ENCODE measurements at regions not wholly inside any gene's neighbourhood (a gene's known extent, or its start where the extent isn't known, plus 50 kb on each side); places are given as distances from the start of the nearest gene placed in this dataset.
"Not testable (repeated sequence)": the region's sequence is repeated elsewhere in the genome, so short reads cannot be mapped to it uniquely, and the experiment has no call there.

- no peaks in the 10 kb centered on the region for H3K36me3 Mint-ChIP-seq (ENCODE audit: low read depth)
- peaks cover 3% of the 10 kb centered on the region for H3K9me3 Mint-ChIP-seq
- peak; percentile 66 for ATAC-seq (replicated peaks)
- H3K27ac Mint-ChIP-seq, result peak overlapping the region; percentile 38
- H3K27me3 Mint-ChIP-seq, result no peaks in the 10 kb centered on the region
- H3K4me3 Mint-ChIP-seq, result no peak overlapping the region
- H3K4me1 Mint-ChIP-seq, result peaks cover 6% of the 10 kb centered on the region
Observed at GRCh38 chr5:143594902-143595818, 191.7 kb upstream of the NR3C1 start.

GRCh38 chr5:143593723-143594122 lies 190.2 kb upstream of the NR3C1 start:
- no peak overlapping the region for H3K27ac Mint-ChIP-seq
- H3K4me3 Mint-ChIP-seq, result no peak overlapping the region
- no peaks in the 10 kb centered on the region for H3K27me3 Mint-ChIP-seq
- H3K36me3 Mint-ChIP-seq (ENCODE audit: low read depth), result no peaks in the 10 kb centered on the region
- H3K4me1 Mint-ChIP-seq, result peaks cover 11% of the 10 kb centered on the region
- ATAC-seq (replicated peaks), result no peak
- H3K9me3 Mint-ChIP-seq, result peaks cover 3% of the 10 kb centered on the region

- no peak overlapping the region for H3K4me3 Mint-ChIP-seq
- H3K36me3 Mint-ChIP-seq (ENCODE audit: low read depth), result no peaks in the 10 kb centered on the region
- H3K27me3 Mint-ChIP-seq, result no peaks in the 10 kb centered on the region
- no peak overlapping the region for H3K27ac Mint-ChIP-seq
- ATAC-seq (replicated peaks), result peak; percentile 49
- H3K9me3 Mint-ChIP-seq, result peaks cover 2% of the 10 kb centered on the region
- H3K4me1 Mint-ChIP-seq, result peaks cover 13% of the 10 kb centered on the region
Observed at GRCh38 chr5:143592648-143593047, 189.2 kb upstream of the NR3C1 start.

- Mint-ChIP-seq H3K4me1 (peaks cover 24% of the 10 kb centered on the region), H3K27ac (peak overlapping the region; percentile 17)
Observed at GRCh38 chr5:143588933-143589662, 185.6 kb upstream of the NR3C1 start.

GRCh38 chr5:143588121-143588520 lies 184.6 kb upstream of the NR3C1 start:
- H3K4me3 Mint-ChIP-seq; H3K9me3 Mint-ChIP-seq; H3K36me3 Mint-ChIP-seq (ENCODE audit: low read depth); H3K27me3 Mint-ChIP-seq: not testable (repeated sequence)
- ATAC-seq (replicated peaks), result peak; percentile 64
- peak overlapping the region; percentile 63 for H3K27ac Mint-ChIP-seq
- peaks cover 32% of the 10 kb centered on the region for H3K4me1 Mint-ChIP-seq

More at GRCh38 chr5:143588933-143589662, 185.6 kb upstream of the NR3C1 start:
- peaks cover 3% of the 10 kb centered on the region for H3K9me3 Mint-ChIP-seq
- ATAC-seq (replicated peaks), result peak; percentile 25
- peak overlapping the region; percentile 31 for H3K4me3 Mint-ChIP-seq
- H3K27me3 Mint-ChIP-seq, result no peaks in the 10 kb centered on the region
- no peaks in the 10 kb centered on the region for H3K36me3 Mint-ChIP-seq (ENCODE audit: low read depth)

- Mint-ChIP-seq H3K4me3 (peak overlapping the region; percentile 47), H3K9me3 (peaks cover 3% of the 10 kb centered on the region), H3K4me1 (peaks cover 38% of the 10 kb centered on the region)
Observed at GRCh38 chr5:143586781-143587362, 183.4 kb upstream of the NR3C1 start.

GRCh38 chr5:143585970-143586369 lies 182.5 kb upstream of the NR3C1 start:
- Mint-ChIP-seq H3K9me3 (peaks cover 3% of the 10 kb centered on the region), H3K36me3 (ENCODE audit: low read depth) (no peaks in the 10 kb centered on the region), H3K27ac (peak overlapping the region; percentile 73), H3K4me3 (peak overlapping the region; percentile 47), H3K4me1 (peaks cover 38% of the 10 kb centered on the region), H3K27me3 (no peaks in the 10 kb centered on the region)
- ATAC-seq (replicated peaks), result peak; percentile 73

More at GRCh38 chr5:143586781-143587362, 183.4 kb upstream of the NR3C1 start:
- Mint-ChIP-seq H3K27me3 (no peaks in the 10 kb centered on the region), H3K27ac (peak overlapping the region; percentile 9), H3K36me3 (ENCODE audit: low read depth) (no peaks in the 10 kb centered on the region)
- no peak for ATAC-seq (replicated peaks)

- no peak overlapping the region for H3K27ac Mint-ChIP-seq
- no peaks in the 10 kb centered on the region for H3K27me3 Mint-ChIP-seq
- no peaks in the 10 kb centered on the region for H3K36me3 Mint-ChIP-seq (ENCODE audit: low read depth)
- H3K4me1 Mint-ChIP-seq, result peaks cover 33% of the 10 kb centered on the region
- peak overlapping the region; percentile 8 for H3K4me3 Mint-ChIP-seq
- H3K9me3 Mint-ChIP-seq, result peaks cover 3% of the 10 kb centered on the region
- peak; percentile 62 for ATAC-seq (replicated peaks)
Observed at GRCh38 chr5:143583409-143583808, 179.9 kb upstream of the NR3C1 start.

- H3K27ac Mint-ChIP-seq, result no peak overlapping the region
- peaks cover 3% of the 10 kb centered on the region for H3K9me3 Mint-ChIP-seq
- H3K4me1 Mint-ChIP-seq, result peaks cover 33% of the 10 kb centered on the region
- ATAC-seq (replicated peaks), result peak; percentile 13
- H3K4me3 Mint-ChIP-seq, result peak overlapping the region; percentile 8
- H3K36me3 Mint-ChIP-seq (ENCODE audit: low read depth), result no peaks in the 10 kb centered on the region
- no peaks in the 10 kb centered on the region for H3K27me3 Mint-ChIP-seq
Observed at GRCh38 chr5:143582869-143583268, 179.4 kb upstream of the NR3C1 start.

GRCh38 chr5:143582176-143582575 lies 178.7 kb upstream of the NR3C1 start:
- Mint-ChIP-seq H3K27me3 (no peaks in the 10 kb centered on the region), H3K4me3 (no peak overlapping the region), H3K9me3 (no peaks in the 10 kb centered on the region), H3K27ac (no peak overlapping the region), H3K4me1 (peaks cover 29% of the 10 kb centered on the region), H3K36me3 (ENCODE audit: low read depth) (no peaks in the 10 kb centered on the region)
- no peak for ATAC-seq (replicated peaks)

GRCh38 chr5:143581649-143582048 lies 178.2 kb upstream of the NR3C1 start:
- Mint-ChIP-seq H3K36me3 (ENCODE audit: low read depth) (no peaks in the 10 kb centered on the region), H3K4me1 (peaks cover 26% of the 10 kb centered on the region)

GRCh38 chr5:143581147-143581546 lies 177.7 kb upstream of the NR3C1 start:
- H3K27me3 Mint-ChIP-seq, result no peaks in the 10 kb centered on the region
- H3K9me3 Mint-ChIP-seq, result no peaks in the 10 kb centered on the region
- H3K36me3 Mint-ChIP-seq (ENCODE audit: low read depth), result no peaks in the 10 kb centered on the region
- H3K4me3 Mint-ChIP-seq, result no peak overlapping the region
- no peak overlapping the region for H3K27ac Mint-ChIP-seq
- ATAC-seq (replicated peaks), result no peak
- peaks cover 23% of the 10 kb centered on the region for H3K4me1 Mint-ChIP-seq

More at GRCh38 chr5:143581649-143582048, 178.2 kb upstream of the NR3C1 start:
- Mint-ChIP-seq H3K27ac (no peak overlapping the region), H3K4me3 (no peak overlapping the region), H3K9me3 (no peaks in the 10 kb centered on the region), H3K27me3 (no peaks in the 10 kb centered on the region)
- ATAC-seq (replicated peaks), result no peak

GRCh38 chr5:143576711-143577484 lies 173.4 kb upstream of the NR3C1 start:
- ATAC-seq (replicated peaks), result peak; percentile 24
- Mint-ChIP-seq H3K4me3 (no peak overlapping the region), H3K4me1 (no peaks in the 10 kb centered on the region), H3K27me3 (peaks cover 9% of the 10 kb centered on the region), H3K27ac (no peak overlapping the region), H3K36me3 (ENCODE audit: low read depth) (no peaks in the 10 kb centered on the region), H3K9me3 (no peaks in the 10 kb centered on the region)

- Mint-ChIP-seq H3K36me3 (ENCODE audit: low read depth) (no peaks in the 10 kb centered on the region), H3K9me3 (no peaks in the 10 kb centered on the region), H3K27ac (no peak overlapping the region), H3K27me3 (peaks cover 9% of the 10 kb centered on the region), H3K4me3 (no peak overlapping the region), H3K4me1 (no peaks in the 10 kb centered on the region)
- ATAC-seq (replicated peaks), result no peak
Observed at GRCh38 chr5:143575286-143575685, 171.8 kb upstream of the NR3C1 start.

All from activated T-helper 17 cell treated with anti-CD3 and anti-CD28 coated beads, Interleukin-2, amount 50 U/mL, for 72 hours (primary cell).